ENCODE measurements at regions not wholly inside any gene's neighbourhood (a gene's known extent, or its start where the extent isn't known, plus 50 kb on each side); places are given as distances from the start of the nearest gene placed in this dataset.
A peak's percentile ranks its signal among the peaks of the same experiment; 100 is the strongest.
"Not testable (repeated sequence)": the region's sequence is repeated elsewhere in the genome, so short reads cannot be mapped to it uniquely, and the experiment has no call there.

DNA sequence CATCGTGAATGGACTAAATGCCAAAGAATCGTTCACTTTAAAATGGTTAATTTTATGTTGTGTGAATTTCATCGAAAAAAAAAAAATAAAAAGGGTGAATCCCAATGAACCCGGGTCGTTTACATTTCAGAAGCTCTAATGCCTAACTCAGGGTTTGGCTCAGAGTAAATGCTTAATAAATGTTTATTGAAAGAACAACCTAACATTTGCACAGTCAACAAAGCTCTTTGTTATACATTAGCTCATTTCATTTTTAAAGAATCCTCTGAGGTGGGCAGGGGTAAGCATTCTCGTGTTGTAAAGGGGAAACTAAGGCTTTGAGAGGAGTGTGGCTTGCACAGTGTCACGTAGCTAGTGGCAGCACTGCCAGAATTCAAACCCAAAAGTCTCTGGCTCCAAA lies 109.5 kb downstream of the RPLP1 start:
- Histone ChIP-seq H3K9me3 (no peaks in the 10 kb centered on the region), H3K27ac (peak overlapping the region in 3 of 4 donors; percentile 8 to 61 (median 43)), H3K4me3 (no peak overlapping the region), H3K36me3 (replicated peaks in 1 of 2; ENCODE audit: insufficient read depth in 1 of 2, low read depth in 2 of 2) (no peaks in the 10 kb centered on the region), H3K27me3 (no peaks in the 10 kb centered on the region), H3K4me1 (peaks cover 41% of the 10 kb centered on the region)
- DNase-seq (no peak), ATAC-seq (no peak)
- intact Hi-C loops (cut with DNase I): no loop called here
- WGBS, 2 donors: 11 to 19% methylated on average over 7 of the region's 7 CpGs
- no peak for TF ChIP-seq POLR2A (IDR thresholded peaks at IDR 0.05)
- TF ChIP-seq CTCF (IDR thresholded peaks at IDR 0.05): no peak

- TF ChIP-seq CTCF (IDR thresholded peaks at IDR 0.05): no peak
- TF ChIP-seq POLR2A (IDR thresholded peaks at IDR 0.05): no peak
- peak; percentile 25 for ATAC-seq
- peak overlapping the region; percentile 8 to 61 (median 26) for H3K27ac ChIP-seq
- intact Hi-C loops (cut with DNase I): no loop called here
- no peak overlapping the region for H3K4me3 ChIP-seq
- no peaks in the 10 kb centered on the region for H3K27me3 ChIP-seq
- H3K36me3 ChIP-seq (replicated peaks in 1 of 2; ENCODE audit: insufficient read depth in 1 of 2, low read depth in 2 of 2): no peaks in the 10 kb centered on the region
- DNase-seq: peak in 3 of 4 donors; percentile 26 to 62 (median 47)
- H3K4me1 ChIP-seq: peaks cover 37% of the 10 kb centered on the region
- H3K9me3 ChIP-seq: no peaks in the 10 kb centered on the region
- WGBS, 2 donors: 50 to 55% methylated on average over 4 of the region's 4 CpGs
Measured at GRCh38 chr15:69562564-69562963, 109.9 kb downstream of the RPLP1 start.

DNA sequence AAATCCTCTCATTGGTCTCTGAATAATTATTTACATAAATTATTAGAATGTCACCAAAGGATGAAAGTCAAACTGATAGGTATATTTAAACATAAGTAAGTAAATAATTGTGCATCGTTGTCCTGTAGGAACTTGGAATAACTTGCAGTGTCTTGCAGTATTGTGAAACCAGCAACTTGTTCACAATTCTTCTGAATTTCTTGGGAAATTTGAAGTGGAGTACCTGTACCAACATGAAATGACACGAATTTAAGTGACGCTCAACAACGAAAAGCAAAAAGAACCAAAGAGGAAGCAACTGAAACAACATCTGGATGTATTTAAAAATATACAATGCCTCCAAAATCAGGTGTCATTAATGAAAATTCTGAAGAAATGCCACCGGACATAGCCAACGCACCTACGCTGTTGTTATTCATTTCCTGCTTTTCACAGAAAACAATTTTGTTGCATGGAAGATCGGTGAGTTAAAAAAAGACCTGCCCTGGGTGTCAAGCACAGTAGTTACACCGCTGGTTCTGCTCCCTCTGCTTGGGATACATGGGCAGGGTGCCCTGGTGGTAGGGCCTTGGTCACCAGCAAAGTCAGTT lies 112.5 kb downstream of the RPLP1 start:
- no peak overlapping the region for H3K4me3 ChIP-seq
- H3K27ac ChIP-seq: no peak overlapping the region
- WGBS, 2 donors: 79 to 83% methylated on average over 9 of the region's 9 CpGs
- no peak for DNase-seq
- TF ChIP-seq POLR2A (IDR thresholded peaks at IDR 0.05): no peak
- TF ChIP-seq CTCF (IDR thresholded peaks at IDR 0.05): no peak
- no peaks in the 10 kb centered on the region for H3K27me3 ChIP-seq
- no peaks in the 10 kb centered on the region for H3K9me3 ChIP-seq
- peaks cover 27% of the 10 kb centered on the region for H3K4me1 ChIP-seq
- no peak for ATAC-seq
- H3K36me3 ChIP-seq (replicated peaks in 1 of 2; ENCODE audit: insufficient read depth in 1 of 2, low read depth in 2 of 2): no peaks in the 10 kb centered on the region
- intact Hi-C loops (cut with DNase I): no loop called here

GRCh38 chr15:69567238-69567760 lies 114.7 kb downstream of the RPLP1 start:
- ATAC-seq; DNase-seq; H3K27me3 ChIP-seq; H3K36me3 ChIP-seq (replicated peaks in 1 of 2; ENCODE audit: insufficient read depth in 1 of 2, low read depth in 2 of 2); H3K4me3 ChIP-seq; H3K9me3 ChIP-seq; H3K27ac ChIP-seq; intact Hi-C loops (cut with DNase I); H3K4me1 ChIP-seq: not testable (repeated sequence)
- WGBS, 2 donors: 95% methylated on average over 31 of the region's 31 CpGs; no CpG with 5 or more reads in 1 of the 2 donors

- no peaks in the 10 kb centered on the region for H3K4me1 ChIP-seq
- no peak for ATAC-seq
- no peak for DNase-seq
- H3K36me3 ChIP-seq (replicated peaks in 1 of 2; ENCODE audit: insufficient read depth in 1 of 2, low read depth in 2 of 2): no peaks in the 10 kb centered on the region
- no peak overlapping the region for H3K4me3 ChIP-seq
- 70 to 77% methylated on average over 8 of the region's 8 CpGs for WGBS, 2 donors
- intact Hi-C loops (cut with DNase I): no loop called here
- no peak for TF ChIP-seq CTCF (IDR thresholded peaks at IDR 0.05)
- no peak for TF ChIP-seq POLR2A (IDR thresholded peaks at IDR 0.05)
- no peaks in the 10 kb centered on the region for H3K27me3 ChIP-seq
- no peak overlapping the region for H3K27ac ChIP-seq
- H3K9me3 ChIP-seq: no peaks in the 10 kb centered on the region
Measured at GRCh38 chr15:69568173-69569009, 115.8 kb downstream of the RPLP1 start.
